HepG2 (cell line): ENCODE measurements at regions not wholly inside any gene's neighbourhood (a gene's known extent, or its start where the extent isn't known, plus 50 kb on each side); places are given as distances from the start of the nearest gene placed in this dataset.

Experiments
- ATAC-seq: fragments of 200-7000 bp; cut with Tn5 transposase; 3 replicates; pipeline ENCODE4 v1.9.1; 2020; ENCODE audit warnings: mild to moderate bottlenecking, moderate library complexity
- BruUV-seq: library from RNA; stranded (reverse); fragments of 400-500 nt; replicated peaks from 2 replicates; lab custom pipeline; 2021; lab: Mats Ljungman, UMichigan
- CTCF ChIA-PET: fragments of 300-600 bp; formaldehyde crosslinking; extraction: SDS; loops from one replicate; lab custom pipeline; 2021; ENCODE audit warnings: low total read pairs, inconsistent platforms, low intra/inter-chr PET ratio; lab: Yijun Ruan, JAX
- POLR2A ChIA-PET: fragments of 350-600 bp; sonication (Branson Sonifier 250); formaldehyde crosslinking; loops from one replicate; lab custom pipeline; 2020; ENCODE audit warnings: antibody characterized with exemption, inconsistent platforms; lab: Yijun Ruan, JAX
- DNase-seq: peaks from one replicate; pipeline ENCODE4 v3.0.0-alpha.2; 2015; ENCODE audit warnings: low spot score
- FAIRE-seq: peaks from 3 replicates; lab custom pipeline; 2011; peaks lifted over from hg19 to GRCh38; lab: Jason Lieb, UNC
- H2AFZ ChIP-seq: one replicate; pipeline ENCODE4 v1.6.1; 2011; ENCODE audit warnings: low read length, inconsistent platforms
- H3K27ac ChIP-seq: fragments of 300-600 bp; 3 replicates; pipeline ENCODE4 v1.8.0; 2011; ENCODE audit warnings: mixed run types, mild to moderate bottlenecking, mixed read lengths, low read length, inconsistent platforms; ENCODE audit not compliant: insufficient read depth; ENCODE audit errors: extremely low read length
- H3K27me3 ChIP-seq, 2 experiments: fragments of 200-600 bp in 1 of 2; 2 replicates in 1 of 2; 3 replicates in 1 of 2; pipeline versions ENCODE4 v1.6.0 to v1.8.0; 2011; ENCODE audit warnings: low read length in 2 of 2, mild to moderate bottlenecking in 2 of 2, moderate library complexity in 2 of 2, inconsistent platforms in 1 of 2; ENCODE audit not compliant: insufficient read depth in 2 of 2, control insufficient read depth in 1 of 2
- H3K36me3 ChIP-seq, 2 experiments: fragments of 200-600 bp in 1 of 2; replicated peaks in 1 of 2; 2 replicates in 1 of 2; 3 replicates in 1 of 2; pipeline versions ENCODE4 v1.5.1 to v1.8.0; 2011; ENCODE audit warnings: low read length in 2 of 2, inconsistent platforms in 1 of 2; ENCODE audit not compliant: insufficient read depth in 2 of 2, control insufficient read depth in 1 of 2
- H3K4me1 ChIP-seq: 2 replicates; pipeline ENCODE4 v1.5.1; 2012; ENCODE audit warnings: low read length, inconsistent platforms; ENCODE audit not compliant: insufficient read depth
- H3K4me2 ChIP-seq: 2 replicates; pipeline ENCODE4 v1.6.0; 2011; ENCODE audit warnings: low read depth, low read length, inconsistent platforms
- H3K4me3 ChIP-seq, 3 experiments: fragments of 200-600 bp in 1 of 3; sonication (generic), shearing (Covaris generic) in 1 of 3; replicated peaks in 1 of 3; 2 replicates each; pipeline ENCODE4 v1.5.1; 2011 to 2016; ENCODE audit warnings: low read length in 3 of 3, inconsistent platforms in 2 of 3, low read depth in 2 of 3, mild to moderate bottlenecking in 2 of 3, control low read depth in 1 of 3, mixed read lengths in 1 of 3; ENCODE audit not compliant: insufficient read depth in 1 of 3
- H3K79me2 ChIP-seq: one replicate; pipeline ENCODE4 v1.6.1; 2011; ENCODE audit warnings: low read length, inconsistent platforms; ENCODE audit not compliant: insufficient read depth
- H3K9ac ChIP-seq: 2 replicates; pipeline ENCODE4 v1.6.0; 2011; ENCODE audit warnings: mild to moderate bottlenecking, low read depth, low read length, inconsistent platforms; ENCODE audit not compliant: insufficient read depth
- H3K9me3 ChIP-seq: 2 replicates; pipeline ENCODE4 v1.5.1; 2012; ENCODE audit warnings: mild to moderate bottlenecking, low read length
- H4K20me1 ChIP-seq: 2 replicates; pipeline ENCODE4 v1.6.0; 2011; ENCODE audit warnings: inconsistent platforms, mild to moderate bottlenecking, low read length, moderate library complexity; ENCODE audit not compliant: insufficient read depth
- TFDP2 ChIP-seq: sonication (generic); formaldehyde crosslinking; IDR thresholded peaks from 2 replicates; pipeline ENCODE4 v1.4.0; 2020; ENCODE audit warnings: missing genetic modification reagents
- ZFY ChIP-seq: sonication (generic); formaldehyde crosslinking; IDR thresholded peaks from 2 replicates; pipeline ENCODE4 v1.4.0; 2020; ENCODE audit warnings: missing genetic modification reagents
- WGBS: methylation state at CpG from one replicate; pipeline ENCODE4 v1.1.6; 2017; ENCODE audit warnings: low lambda C conversion rate; 5-methylcytosine and 5-hydroxymethylcytosine counted together
- in situ Hi-C: cut with HindIII; loops from 2 replicates; pipeline ENCODE4 v1.10.0; 2017; ENCODE audit warnings: low pct_unique_long_range_greater_than_20kb; ENCODE audit not compliant: extremely low pct_ligation_motif_present
- intact Hi-C: fragments of 100-400 bp; cut with micrococcal nuclease; formaldehyde crosslinking; loops from one replicate; pipeline ENCODE4 v1.10.0; 2022; ENCODE audit not compliant: unreplicated experiment

- Histone ChIP-seq H3K4me3 (no peak overlapping the region), H3K79me2 (no peaks in the 10 kb centered on the region), H3K4me1 (no peaks in the 10 kb centered on the region), H2AFZ (no peak overlapping the region), H3K9ac (no peak overlapping the region), H3K9me3 (no peaks in the 10 kb centered on the region), H3K36me3 (no peaks in the 10 kb centered on the region), H3K27ac (no peak overlapping the region), H4K20me1 (no peaks in the 10 kb centered on the region), H3K4me2 (no peak overlapping the region), H3K27me3 (no peaks in the 10 kb centered on the region)
- intact Hi-C loops = no loop called here
- no peak for TF ChIP-seq ZFY (CRISPR knock-in tag)
- BruUV-seq = no TSS peak
- ATAC-seq = no peak
- no peak for FAIRE-seq
- no peak for DNase-seq
- 54% methylated on average over 1 of the region's 1 CpG for WGBS
- ChIA-PET POLR2A (no interaction called here), CTCF (no interaction called here)
- in situ Hi-C loops = loop anchor here (25.0 kb wide), 1 partner anchor 1079 kb away; no protein-coding TSS in a partner anchor
These were observed 123.2 kb upstream of the CACNA2D1 start for GRCh38 chr7:82566752-82567151.

GRCh38 chr7:82562716-82563404 is 119.3 kb upstream of the CACNA2D1 start:
- no peak for ATAC-seq
- in situ Hi-C loops (loop anchor here (25.0 kb wide), 1 partner anchor 1076 kb away; no protein-coding TSS in a partner anchor), intact Hi-C loops (no loop called here)
- CTCF ChIA-PET = no interaction called here
- H3K9ac ChIP-seq = no peak overlapping the region
- no peak overlapping the region for H2AFZ ChIP-seq
- H3K27me3 ChIP-seq = no peaks in the 10 kb centered on the region
- H3K79me2 ChIP-seq = no peaks in the 10 kb centered on the region
- no peaks in the 10 kb centered on the region for H3K4me1 ChIP-seq
- no peak overlapping the region for H3K27ac ChIP-seq
- POLR2A ChIA-PET = no interaction called here
- no peaks in the 10 kb centered on the region for H3K36me3 ChIP-seq
- no peak for FAIRE-seq
- TF ChIP-seq TFDP2 = no peak
- TF ChIP-seq, all 625 proteins: peak for 0
- Histone ChIP-seq H3K4me2 (no peak overlapping the region), H3K4me3 (no peak overlapping the region), H3K9me3 (no peaks in the 10 kb centered on the region), H4K20me1 (no peaks in the 10 kb centered on the region)
- WGBS = 3% methylated on average over 2 of the region's 2 CpGs
- DNase-seq = no peak
- no TSS peak for BruUV-seq
